ENCODE measurements at regions not wholly inside any gene's neighbourhood (a gene's known extent, or its start where the extent isn't known, plus 50 kb on each side); places are given as distances from the start of the nearest gene placed in this dataset.

- TF ChIP-seq POLR2A (IDR thresholded peaks at IDR 0.05): no peak
- TF ChIP-seq CTCF (IDR thresholded peaks at IDR 0.05): no peak
These were observed 361.2 kb downstream of the TMEM135 start for GRCh38 chr11:87398931-87399330.

Data from lower leg skin (tissue), 3 donors.